Testis (tissue), 2 donors: ENCODE measurements at regions not wholly inside any gene's neighbourhood (a gene's known extent, or its start where the extent isn't known, plus 50 kb on each side); places are given as distances from the start of the nearest gene placed in this dataset.
"Not testable (repeated sequence)": the region's sequence is repeated elsewhere in the genome, so short reads cannot be mapped to it uniquely, and the experiment has no call there.

Experiments used
- DNase-seq: peaks from one replicate; pipeline ENCODE4 v3.0.0-alpha.2; 2019
- H3K27ac ChIP-seq, 2 donors: fragments of 200-600 bp; sonication (generic); one replicate each; pipeline ENCODE4 v1.5.1; 2019
- H3K27me3 ChIP-seq: fragments of 200-600 bp; sonication (generic); one replicate; pipeline ENCODE4 v1.5.1; 2019
- H3K36me3 ChIP-seq: fragments of 200-600 bp; sonication (generic); one replicate; pipeline ENCODE4 v1.5.1; 2017; ENCODE audit warnings: low read depth; ENCODE audit errors: missing control alignments
- H3K4me1 ChIP-seq: fragments of 200-600 bp; sonication (generic); one replicate; pipeline ENCODE4 v1.5.1; 2019
- H3K4me3 ChIP-seq, 2 donors: fragments of 200-600 bp; sonication (generic); one replicate each; pipeline ENCODE4 v1.5.1; 2017 to 2019
- H3K9me3 ChIP-seq: fragments of 200-600 bp; sonication (generic); one replicate; pipeline ENCODE4 v1.5.1; 2017
- POLR2A ChIP-seq: fragments of 450-650 bp; IDR thresholded peaks from one replicate; pipeline ENCODE4 v1.6.1; 2017; ENCODE audit warnings: antibody characterized with exemption, mild to moderate bottlenecking, moderate library complexity
- WGBS, 2 donors: methylation state at CpG; one replicate each; pipeline ENCODE4 v1.1.5; 2018; 5-methylcytosine and 5-hydroxymethylcytosine counted together
- intact Hi-C: fragments of 100-400 bp; cut with DNase I; formaldehyde crosslinking; loops from one replicate; pipeline ENCODE4 v1.15.1; 2023; ENCODE audit warnings: low total_unique reads
- TF ChIP-seq, protein P1 (sequence below), 3 experiments: fragments of 450-650 bp in 2 of 3; fragments of 200-600 bp in 1 of 3; sonication (generic) in 1 of 3; IDR thresholded peaks; one replicate each; pipeline ENCODE4 v1.5.1; 2016 to 2019; ENCODE audit warnings: antibody characterized with exemption in 3 of 3, mild to moderate bottlenecking in 2 of 3, moderate library complexity in 1 of 3

DNA sequence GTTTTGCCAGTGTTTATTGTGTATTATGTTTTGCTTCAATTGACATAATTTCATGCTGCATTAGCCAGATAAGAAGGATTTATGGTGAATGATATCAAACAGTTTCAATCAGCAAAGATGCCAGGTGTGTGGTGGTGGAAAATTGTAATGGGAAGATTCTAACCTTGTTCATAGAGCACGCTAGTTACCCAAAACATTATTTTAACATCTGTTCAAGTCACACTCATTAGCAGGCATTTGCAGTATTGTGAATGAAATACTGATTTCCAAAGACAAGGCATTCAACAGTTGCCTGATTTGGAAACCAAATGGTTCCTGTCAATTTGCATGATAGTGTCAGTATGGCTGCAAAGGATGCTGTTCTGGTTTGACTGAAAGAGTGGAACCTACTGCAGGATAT, 129.7 kb downstream of the EPC1 start:
- H3K4me1 ChIP-seq = no peaks in the 10 kb centered on the region
- no peaks in the 10 kb centered on the region for H3K27me3 ChIP-seq
- no peaks in the 10 kb centered on the region for H3K9me3 ChIP-seq
- H3K27ac ChIP-seq = no peak overlapping the region
- 90 to 95% methylated on average over 1 of the region's 1 CpG for WGBS, 2 donors
- TF ChIP-seq POLR2A = no peak
- TF ChIP-seq, protein P1, sequence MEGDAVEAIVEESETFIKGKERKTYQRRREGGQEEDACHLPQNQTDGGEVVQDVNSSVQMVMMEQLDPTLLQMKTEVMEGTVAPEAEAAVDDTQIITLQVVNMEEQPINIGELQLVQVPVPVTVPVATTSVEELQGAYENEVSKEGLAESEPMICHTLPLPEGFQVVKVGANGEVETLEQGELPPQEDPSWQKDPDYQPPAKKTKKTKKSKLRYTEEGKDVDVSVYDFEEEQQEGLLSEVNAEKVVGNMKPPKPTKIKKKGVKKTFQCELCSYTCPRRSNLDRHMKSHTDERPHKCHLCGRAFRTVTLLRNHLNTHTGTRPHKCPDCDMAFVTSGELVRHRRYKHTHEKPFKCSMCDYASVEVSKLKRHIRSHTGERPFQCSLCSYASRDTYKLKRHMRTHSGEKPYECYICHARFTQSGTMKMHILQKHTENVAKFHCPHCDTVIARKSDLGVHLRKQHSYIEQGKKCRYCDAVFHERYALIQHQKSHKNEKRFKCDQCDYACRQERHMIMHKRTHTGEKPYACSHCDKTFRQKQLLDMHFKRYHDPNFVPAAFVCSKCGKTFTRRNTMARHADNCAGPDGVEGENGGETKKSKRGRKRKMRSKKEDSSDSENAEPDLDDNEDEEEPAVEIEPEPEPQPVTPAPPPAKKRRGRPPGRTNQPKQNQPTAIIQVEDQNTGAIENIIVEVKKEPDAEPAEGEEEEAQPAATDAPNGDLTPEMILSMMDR (IDR thresholded peaks at IDR 0.05) = no peak
- intact Hi-C loops = no loop called here
- H3K36me3 ChIP-seq = no peaks in the 10 kb centered on the region
- no peak overlapping the region for H3K4me3 ChIP-seq
- DNase-seq = no peak

DNA sequence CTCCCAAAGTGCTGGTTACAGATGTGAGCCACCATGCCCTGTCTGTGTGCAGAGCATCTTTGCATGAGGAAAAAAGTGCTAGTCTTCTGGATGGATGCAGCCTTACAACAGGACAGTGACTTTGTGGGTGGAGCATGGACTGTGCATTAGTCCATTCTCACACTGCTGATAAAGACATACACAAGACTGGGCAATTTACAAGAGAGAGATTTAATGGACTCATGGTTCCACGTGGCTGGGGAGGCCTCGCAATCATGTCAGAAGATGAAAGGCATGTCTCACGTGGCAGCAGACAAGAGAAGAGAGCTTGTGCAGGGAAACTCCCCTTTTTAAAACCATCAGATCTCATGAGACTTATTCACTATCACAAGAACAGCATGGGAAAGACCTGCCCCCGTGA, 133.1 kb downstream of the EPC1 start:
- WGBS, 2 donors = 50 to 62% methylated on average over 4 of the region's 4 CpGs
- H3K36me3 ChIP-seq, DNase-seq, H3K4me1 ChIP-seq, H3K27me3 ChIP-seq, intact Hi-C loops, H3K4me3 ChIP-seq, H3K9me3 ChIP-seq, H3K27ac ChIP-seq: not testable (repeated sequence)

DNA sequence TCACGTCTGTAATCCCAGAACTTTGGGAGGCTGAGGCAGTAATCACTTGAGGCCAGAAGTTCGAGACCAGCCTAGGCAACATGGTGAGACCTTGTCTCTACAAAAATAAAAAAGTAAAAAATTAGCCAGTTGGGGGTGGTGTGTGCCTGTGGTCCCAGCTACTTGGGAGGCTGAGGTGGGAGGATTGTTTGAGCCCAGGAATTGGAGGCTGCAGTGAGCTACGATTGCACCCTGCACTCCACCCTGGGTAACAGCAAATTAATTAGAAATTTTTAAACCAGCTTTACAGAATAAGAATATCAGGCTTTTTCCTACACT, 136.0 kb downstream of the EPC1 start:
- H3K9me3 ChIP-seq = no peaks in the 10 kb centered on the region
- H3K4me1 ChIP-seq = no peaks in the 10 kb centered on the region
- H3K27ac ChIP-seq = no peak overlapping the region
- H3K27me3 ChIP-seq = no peaks in the 10 kb centered on the region
- no peak overlapping the region for H3K4me3 ChIP-seq
- intact Hi-C loops = no loop called here
- TF ChIP-seq, protein P1 (IDR thresholded peaks at IDR 0.05) = peak in 1 of 3 experiments; percentile 6
- no peak for TF ChIP-seq POLR2A
- DNase-seq = no peak
- WGBS, 2 donors = 53 to 63% methylated on average over 3 of the region's 3 CpGs
- H3K36me3 ChIP-seq = no peaks in the 10 kb centered on the region

DNA sequence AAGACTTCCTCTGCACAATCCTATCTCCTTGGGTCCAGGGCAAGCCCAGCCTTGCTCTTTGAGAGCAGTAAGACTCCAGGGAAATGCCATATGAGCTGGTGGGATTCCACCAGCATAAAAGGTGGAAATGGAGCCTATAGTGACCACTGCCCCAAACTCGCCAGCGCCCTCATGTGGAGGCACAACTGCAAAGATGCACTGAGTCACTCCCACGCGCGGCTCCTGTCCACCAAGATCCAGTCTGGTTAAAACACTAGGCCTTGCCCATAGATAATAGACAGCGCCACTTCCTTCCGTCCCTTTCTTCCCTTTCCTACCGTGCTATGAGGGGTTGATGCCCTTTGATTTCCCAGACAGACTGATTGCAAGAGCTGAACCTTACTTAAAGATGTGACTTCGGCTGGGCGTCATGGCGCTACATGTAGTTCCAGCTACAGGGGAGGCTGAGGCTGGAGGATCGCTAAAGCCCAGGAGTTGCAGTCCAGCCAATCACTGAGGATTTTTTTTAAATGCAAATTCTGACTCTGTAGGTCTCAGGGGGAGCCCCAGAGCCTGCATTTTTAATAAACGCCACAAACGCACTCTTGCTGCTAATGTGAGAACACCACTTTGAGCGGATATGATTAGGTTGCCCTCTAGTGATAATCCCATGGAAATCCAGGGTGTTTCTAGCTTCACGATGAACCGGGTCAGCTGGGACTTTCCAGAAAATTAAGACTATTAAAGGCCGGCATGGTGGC, 136.5 kb downstream of the EPC1 start:
- WGBS, 2 donors = 49 to 61% methylated on average over 18 of the region's 18 CpGs
- Histone ChIP-seq H3K27me3 (no peaks in the 10 kb centered on the region), H3K36me3 (no peaks in the 10 kb centered on the region), H3K9me3 (no peaks in the 10 kb centered on the region), H3K4me1 (no peaks in the 10 kb centered on the region), H3K4me3 (no peak overlapping the region), H3K27ac (no peak overlapping the region)
- intact Hi-C loops = no loop called here
- no peak for TF ChIP-seq POLR2A
- TF ChIP-seq, protein P1 (IDR thresholded peaks at IDR 0.05) = peak in 2 of 3 experiments; percentile 26
- DNase-seq = peak; percentile 27

DNA sequence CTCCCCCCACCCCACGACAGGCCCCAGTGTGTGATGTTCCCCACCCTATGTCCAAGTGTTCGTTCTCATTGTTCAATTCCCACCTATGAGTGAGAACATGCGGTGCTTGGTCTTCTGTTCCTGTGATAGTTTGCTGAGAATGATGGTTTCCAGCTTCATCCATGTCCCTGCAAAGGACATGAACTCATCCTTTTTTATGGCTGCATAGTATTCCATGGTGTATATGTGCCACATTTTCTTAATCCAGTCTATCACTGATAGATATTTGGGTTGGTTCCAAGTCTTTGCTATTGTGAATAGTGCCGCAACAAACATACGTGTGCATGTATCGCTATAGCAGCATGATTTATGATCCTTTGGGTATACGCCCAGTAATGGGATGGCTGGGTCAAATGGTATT, 139.0 kb downstream of the EPC1 start:
- H3K4me3 ChIP-seq, H3K36me3 ChIP-seq, H3K27me3 ChIP-seq, intact Hi-C loops, H3K27ac ChIP-seq, H3K4me1 ChIP-seq, DNase-seq, H3K9me3 ChIP-seq: not testable (repeated sequence)
- WGBS, 2 donors = 82 to 93% methylated on average over 7 of the region's 7 CpGs

DNA sequence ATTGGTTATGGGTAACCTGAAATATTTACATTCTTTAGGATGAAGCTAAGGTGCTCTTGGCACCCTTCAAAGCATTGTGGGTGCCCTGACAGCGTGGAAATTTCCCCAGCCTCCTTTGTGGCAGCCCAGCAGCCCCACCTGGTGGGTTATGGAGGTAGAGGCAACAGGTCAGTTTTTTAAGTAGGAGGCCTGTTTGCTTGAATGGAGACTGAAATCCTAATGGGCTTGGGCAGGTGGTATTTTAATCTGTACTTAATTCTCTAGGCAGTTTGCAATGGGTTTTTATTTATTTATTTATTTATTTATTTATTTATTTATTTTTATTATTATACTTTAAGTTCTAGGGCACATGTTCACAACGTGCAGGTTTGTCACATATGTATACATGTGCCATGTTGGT, 139.4 kb downstream of the EPC1 start:
- H3K4me3 ChIP-seq = no peak overlapping the region
- intact Hi-C loops = no loop called here
- H3K36me3 ChIP-seq = no peaks in the 10 kb centered on the region
- TF ChIP-seq, protein P1 (IDR thresholded peaks at IDR 0.05) = peak in 2 of 3 experiments; percentile 19 to 57
- TF ChIP-seq POLR2A = no peak
- H3K4me1 ChIP-seq = no peaks in the 10 kb centered on the region
- peak; percentile 68 for DNase-seq
- WGBS, 2 donors = 59 to 78% methylated on average over 2 of the region's 2 CpGs
- H3K9me3 ChIP-seq = no peaks in the 10 kb centered on the region
- H3K27ac ChIP-seq = no peak overlapping the region
- no peaks in the 10 kb centered on the region for H3K27me3 ChIP-seq
